ENCODE measurements at regions not wholly inside any gene's neighbourhood (a gene's known extent, or its start where the extent isn't known, plus 50 kb on each side); places are given as distances from the start of the nearest gene placed in this dataset.

DNA sequence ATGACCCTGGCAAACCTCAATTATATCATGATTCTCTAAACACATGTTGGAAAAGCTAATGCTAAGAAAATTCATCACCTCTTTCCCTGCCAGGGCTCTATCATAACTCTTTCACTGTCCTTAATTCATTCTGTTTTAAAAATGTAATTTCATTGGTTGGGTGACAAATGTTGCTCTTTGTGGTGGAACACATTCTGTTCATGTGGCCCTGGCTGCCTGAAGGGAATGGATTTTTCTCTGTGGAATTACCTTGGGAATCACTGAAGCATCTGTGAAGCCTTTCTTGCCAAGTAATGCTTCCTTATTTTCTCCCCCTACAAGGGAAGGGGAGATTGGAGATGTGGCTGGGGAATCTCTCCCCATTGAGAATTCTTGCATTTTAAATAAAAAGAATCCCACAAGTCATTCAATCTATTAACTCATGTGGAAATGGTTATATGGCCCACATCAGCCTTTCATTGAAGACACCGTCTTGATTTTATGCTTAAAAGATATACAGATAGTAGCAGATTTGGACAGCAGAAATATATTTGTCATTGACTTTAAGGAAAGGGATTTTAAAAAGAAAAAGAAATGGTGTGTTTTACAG, 201.8 kb upstream of the NMUR2 start:
- TF ChIP-seq SNAI2 (CRISPR knock-in tag; IDR thresholded peaks at IDR 0.05) (no peak), ZFP3 (CRISPR knock-in tag; IDR thresholded peaks at IDR 0.05) (no peak), ZNF565 (CRISPR knock-in tag; conservative IDR thresholded peaks at IDR 0.05; ENCODE audit: low read depth) (no peak), ESRRG (CRISPR knock-in tag; IDR thresholded peaks at IDR 0.05) (no peak), RARB (CRISPR knock-in tag; IDR thresholded peaks at IDR 0.05) (no peak)
- TF ChIP-seq, protein P1, sequence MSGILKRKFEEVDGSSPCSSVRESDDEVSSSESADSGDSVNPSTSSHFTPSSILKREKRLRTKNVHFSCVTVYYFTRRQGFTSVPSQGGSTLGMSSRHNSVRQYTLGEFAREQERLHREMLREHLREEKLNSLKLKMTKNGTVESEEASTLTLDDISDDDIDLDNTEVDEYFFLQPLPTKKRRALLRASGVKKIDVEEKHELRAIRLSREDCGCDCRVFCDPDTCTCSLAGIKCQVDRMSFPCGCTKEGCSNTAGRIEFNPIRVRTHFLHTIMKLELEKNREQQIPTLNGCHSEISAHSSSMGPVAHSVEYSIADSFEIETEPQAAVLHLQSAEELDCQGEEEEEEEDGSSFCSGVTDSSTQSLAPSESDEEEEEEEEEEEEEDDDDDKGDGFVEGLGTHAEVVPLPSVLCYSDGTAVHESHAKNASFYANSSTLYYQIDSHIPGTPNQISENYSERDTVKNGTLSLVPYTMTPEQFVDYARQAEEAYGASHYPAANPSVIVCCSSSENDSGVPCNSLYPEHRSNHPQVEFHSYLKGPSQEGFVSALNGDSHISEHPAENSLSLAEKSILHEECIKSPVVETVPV (CRISPR knock-in tag; IDR thresholded peaks at IDR 0.05) = no peak
- TF ChIP-seq, protein P2, sequence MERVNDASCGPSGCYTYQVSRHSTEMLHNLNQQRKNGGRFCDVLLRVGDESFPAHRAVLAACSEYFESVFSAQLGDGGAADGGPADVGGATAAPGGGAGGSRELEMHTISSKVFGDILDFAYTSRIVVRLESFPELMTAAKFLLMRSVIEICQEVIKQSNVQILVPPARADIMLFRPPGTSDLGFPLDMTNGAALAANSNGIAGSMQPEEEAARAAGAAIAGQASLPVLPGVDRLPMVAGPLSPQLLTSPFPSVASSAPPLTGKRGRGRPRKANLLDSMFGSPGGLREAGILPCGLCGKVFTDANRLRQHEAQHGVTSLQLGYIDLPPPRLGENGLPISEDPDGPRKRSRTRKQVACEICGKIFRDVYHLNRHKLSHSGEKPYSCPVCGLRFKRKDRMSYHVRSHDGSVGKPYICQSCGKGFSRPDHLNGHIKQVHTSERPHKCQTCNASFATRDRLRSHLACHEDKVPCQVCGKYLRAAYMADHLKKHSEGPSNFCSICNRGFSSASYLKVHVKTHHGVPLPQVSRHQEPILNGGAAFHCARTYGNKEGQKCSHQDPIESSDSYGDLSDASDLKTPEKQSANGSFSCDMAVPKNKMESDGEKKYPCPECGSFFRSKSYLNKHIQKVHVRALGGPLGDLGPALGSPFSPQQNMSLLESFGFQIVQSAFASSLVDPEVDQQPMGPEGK (CRISPR knock-in tag; IDR thresholded peaks at IDR 0.05; ENCODE audit: borderline replicate concordance) = no peak
